ENCODE measurements at regions not wholly inside any gene's neighbourhood (a gene's known extent, or its start where the extent isn't known, plus 50 kb on each side); places are given as distances from the start of the nearest gene placed in this dataset.

DNA sequence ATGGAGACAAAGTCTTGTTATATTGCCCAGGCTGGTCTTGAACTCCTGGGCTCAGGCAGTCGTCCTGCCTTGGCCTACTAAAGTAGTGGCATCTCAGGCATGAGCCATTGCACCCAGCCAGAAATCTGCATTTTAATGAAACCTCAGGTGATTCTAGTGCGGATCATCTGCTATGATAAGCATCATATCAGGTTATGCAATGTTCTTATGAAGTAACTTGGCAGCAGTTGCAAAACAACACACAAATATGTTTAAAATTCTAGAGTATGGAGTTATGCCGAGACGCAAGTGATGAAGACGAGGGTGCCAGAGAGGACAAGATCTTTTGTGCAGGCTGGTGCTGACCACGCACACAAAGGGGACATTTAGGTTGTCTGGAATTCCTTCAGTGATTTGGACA, 153.2 kb upstream of the MEF2C start:
- DNase-seq (ENCODE audit: low read depth) = no peak
- H3K36me3 ChIP-seq (ENCODE audit: control insufficient read depth, insufficient read depth, low read length) = no peaks in the 10 kb centered on the region
- H3K4me3 ChIP-seq (ENCODE audit: low read depth, low read length) = no peak overlapping the region
- no peaks in the 10 kb centered on the region for H3K27me3 ChIP-seq (ENCODE audit: control insufficient read depth, insufficient read depth, low read length)
- CTCF ChIA-PET = no interaction called here
- POLR2A ChIA-PET = no interaction called here
- TF ChIP-seq, protein P1, sequence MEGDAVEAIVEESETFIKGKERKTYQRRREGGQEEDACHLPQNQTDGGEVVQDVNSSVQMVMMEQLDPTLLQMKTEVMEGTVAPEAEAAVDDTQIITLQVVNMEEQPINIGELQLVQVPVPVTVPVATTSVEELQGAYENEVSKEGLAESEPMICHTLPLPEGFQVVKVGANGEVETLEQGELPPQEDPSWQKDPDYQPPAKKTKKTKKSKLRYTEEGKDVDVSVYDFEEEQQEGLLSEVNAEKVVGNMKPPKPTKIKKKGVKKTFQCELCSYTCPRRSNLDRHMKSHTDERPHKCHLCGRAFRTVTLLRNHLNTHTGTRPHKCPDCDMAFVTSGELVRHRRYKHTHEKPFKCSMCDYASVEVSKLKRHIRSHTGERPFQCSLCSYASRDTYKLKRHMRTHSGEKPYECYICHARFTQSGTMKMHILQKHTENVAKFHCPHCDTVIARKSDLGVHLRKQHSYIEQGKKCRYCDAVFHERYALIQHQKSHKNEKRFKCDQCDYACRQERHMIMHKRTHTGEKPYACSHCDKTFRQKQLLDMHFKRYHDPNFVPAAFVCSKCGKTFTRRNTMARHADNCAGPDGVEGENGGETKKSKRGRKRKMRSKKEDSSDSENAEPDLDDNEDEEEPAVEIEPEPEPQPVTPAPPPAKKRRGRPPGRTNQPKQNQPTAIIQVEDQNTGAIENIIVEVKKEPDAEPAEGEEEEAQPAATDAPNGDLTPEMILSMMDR (IDR thresholded peaks at IDR 0.05; ENCODE audit: insufficient read depth, low read depth, low read length) = no peak

DNA sequence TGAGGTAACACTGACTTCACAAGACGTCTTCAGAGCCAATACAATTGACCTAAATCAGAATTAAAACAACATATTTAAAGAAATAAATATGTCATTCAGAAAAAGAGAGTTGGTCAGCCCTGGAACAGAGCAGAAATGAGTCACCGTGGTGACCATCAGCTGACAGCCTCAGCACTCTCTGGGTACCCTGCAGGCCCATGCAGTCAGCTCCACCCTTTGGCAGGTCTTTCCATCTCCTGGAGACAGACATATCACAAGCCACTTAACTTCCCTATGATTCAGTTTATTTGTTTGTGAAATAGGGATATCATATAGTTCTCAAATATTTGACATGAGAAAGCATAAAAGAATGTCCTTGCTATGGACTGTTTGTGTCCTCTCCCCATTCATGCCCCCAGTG, 151.6 kb upstream of the MEF2C start:
- CTCF ChIA-PET = no interaction called here
- Histone ChIP-seq H3K36me3 (ENCODE audit: control insufficient read depth, insufficient read depth, low read length) (no peaks in the 10 kb centered on the region), H3K4me3 (ENCODE audit: low read depth, low read length) (no peak overlapping the region), H3K27me3 (ENCODE audit: control insufficient read depth, insufficient read depth, low read length) (no peaks in the 10 kb centered on the region)
- no peak for DNase-seq (ENCODE audit: low read depth)
- POLR2A ChIA-PET = no interaction called here
- TF ChIP-seq, protein P1 (IDR thresholded peaks at IDR 0.05; ENCODE audit: insufficient read depth, low read depth, low read length) = no peak

DNA sequence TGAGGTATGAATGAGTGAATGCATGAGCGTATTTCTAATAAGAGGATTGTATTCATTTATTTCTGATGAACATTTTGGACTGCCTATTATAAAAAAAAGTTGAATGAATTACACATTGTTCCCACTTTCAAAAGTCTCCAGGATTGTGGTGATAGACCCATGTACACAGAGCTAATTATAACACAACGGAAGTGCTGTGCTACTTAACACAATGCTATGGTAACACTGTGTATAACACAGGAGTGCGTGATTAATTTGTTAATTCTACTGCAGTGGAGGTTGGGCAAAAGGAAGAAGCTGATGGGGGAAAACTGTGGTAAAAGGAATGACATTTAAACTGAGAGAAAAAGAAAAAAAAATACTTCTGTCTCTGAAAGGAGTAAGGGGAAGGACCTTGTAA, 147.8 kb upstream of the MEF2C start:
- ChIA-PET POLR2A (no interaction called here), CTCF (no interaction called here)
- TF ChIP-seq, protein P1 (IDR thresholded peaks at IDR 0.05; ENCODE audit: insufficient read depth, low read depth, low read length) = no peak
- H3K4me3 ChIP-seq (ENCODE audit: low read depth, low read length) = no peak overlapping the region
- no peaks in the 10 kb centered on the region for H3K27me3 ChIP-seq (ENCODE audit: control insufficient read depth, insufficient read depth, low read length)
- no peak for DNase-seq (ENCODE audit: low read depth)
- no peaks in the 10 kb centered on the region for H3K36me3 ChIP-seq (ENCODE audit: control insufficient read depth, insufficient read depth, low read length)

DNA sequence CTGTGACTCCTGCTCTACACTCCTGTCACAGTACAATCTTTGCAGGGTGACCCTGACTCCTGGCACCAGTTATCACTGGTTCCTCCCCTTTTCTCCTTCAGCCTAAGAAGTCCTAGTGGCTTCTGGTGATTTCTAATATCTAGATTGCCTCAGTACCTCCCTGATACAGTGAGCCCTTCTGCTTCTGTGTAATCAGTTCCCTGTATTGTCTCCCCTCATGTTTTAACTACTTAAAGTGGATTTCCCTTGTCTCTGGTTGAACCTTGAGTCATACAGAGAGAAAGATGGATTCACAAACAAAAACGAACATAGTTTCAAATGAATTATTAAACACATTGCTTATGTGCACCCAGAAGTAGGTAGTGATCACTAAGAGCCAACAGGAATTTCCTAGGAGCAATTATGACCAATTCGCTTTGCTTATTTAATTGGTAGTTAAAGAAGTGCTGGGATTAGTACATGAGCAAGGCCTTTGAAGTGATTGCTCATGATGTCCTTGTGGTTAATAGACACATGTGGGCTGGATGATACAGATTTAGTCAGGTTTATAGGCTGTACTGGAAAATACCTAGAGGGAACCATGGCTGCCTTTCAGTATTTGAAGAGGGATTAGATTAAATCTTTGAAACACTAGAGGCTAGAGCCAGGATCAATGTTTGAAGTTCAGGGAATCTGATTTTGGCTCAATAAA, 145.8 kb upstream of the MEF2C start:
- POLR2A ChIA-PET = no interaction called here

DNA sequence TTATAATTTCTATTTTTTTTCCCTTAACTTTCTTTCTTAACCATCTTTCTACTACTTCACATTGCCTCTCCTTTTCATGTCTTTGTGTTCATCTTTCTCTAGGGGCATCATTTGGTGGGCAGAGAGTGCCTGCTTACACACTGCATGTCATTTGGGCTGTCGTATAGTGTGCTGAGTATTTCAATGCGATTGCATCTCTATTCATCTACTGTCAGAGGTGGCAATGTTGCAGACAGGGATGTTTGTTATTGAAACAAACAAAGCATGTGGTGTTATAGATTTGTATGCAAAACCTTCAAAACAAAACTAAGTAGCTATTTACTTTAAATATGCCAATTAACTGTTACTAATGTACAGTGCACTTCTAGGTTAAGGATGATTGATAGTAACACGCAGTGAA, 141.1 kb upstream of the MEF2C start:
- Histone ChIP-seq H3K27me3 (ENCODE audit: control insufficient read depth, insufficient read depth, low read length) (no peaks in the 10 kb centered on the region), H3K4me3 (ENCODE audit: low read depth, low read length) (no peak overlapping the region), H3K36me3 (ENCODE audit: control insufficient read depth, insufficient read depth, low read length) (no peaks in the 10 kb centered on the region)
- no peak for DNase-seq (ENCODE audit: low read depth)
- ChIA-PET POLR2A (interaction anchor here (0.6 kb wide), 1 partner anchor 574 kb away, joined by 3 read pairs; no protein-coding TSS in a partner anchor), CTCF (no interaction called here)
- TF ChIP-seq, protein P1 (IDR thresholded peaks at IDR 0.05; ENCODE audit: insufficient read depth, low read depth, low read length) = no peak

More for the DNA sequence above, 145.8 kb upstream of the MEF2C start:
- TF ChIP-seq, protein P1 (IDR thresholded peaks at IDR 0.05; ENCODE audit: insufficient read depth, low read depth, low read length) = no peak
- H3K4me3 ChIP-seq (ENCODE audit: low read depth, low read length) = no peak overlapping the region
- DNase-seq (ENCODE audit: low read depth) = no peak
- CTCF ChIA-PET = no interaction called here
- no peaks in the 10 kb centered on the region for H3K27me3 ChIP-seq (ENCODE audit: control insufficient read depth, insufficient read depth, low read length)
- no peaks in the 10 kb centered on the region for H3K36me3 ChIP-seq (ENCODE audit: control insufficient read depth, insufficient read depth, low read length)

Data from BJ (cell line).